NCI-H1436 (cell line): ENCODE measurements at regions not wholly inside any gene's neighbourhood (a gene's known extent, or its start where the extent isn't known, plus 50 kb on each side); places are given as distances from the start of the nearest gene placed in this dataset.
"Not testable (repeated sequence)": the region's sequence is repeated elsewhere in the genome, so short reads cannot be mapped to it uniquely, and the experiment has no call there.

Experiments
- DNase-seq: peaks from one replicate; lab custom pipeline; 2025; lab: John Stamatoyannopoulos, UW

DNA sequence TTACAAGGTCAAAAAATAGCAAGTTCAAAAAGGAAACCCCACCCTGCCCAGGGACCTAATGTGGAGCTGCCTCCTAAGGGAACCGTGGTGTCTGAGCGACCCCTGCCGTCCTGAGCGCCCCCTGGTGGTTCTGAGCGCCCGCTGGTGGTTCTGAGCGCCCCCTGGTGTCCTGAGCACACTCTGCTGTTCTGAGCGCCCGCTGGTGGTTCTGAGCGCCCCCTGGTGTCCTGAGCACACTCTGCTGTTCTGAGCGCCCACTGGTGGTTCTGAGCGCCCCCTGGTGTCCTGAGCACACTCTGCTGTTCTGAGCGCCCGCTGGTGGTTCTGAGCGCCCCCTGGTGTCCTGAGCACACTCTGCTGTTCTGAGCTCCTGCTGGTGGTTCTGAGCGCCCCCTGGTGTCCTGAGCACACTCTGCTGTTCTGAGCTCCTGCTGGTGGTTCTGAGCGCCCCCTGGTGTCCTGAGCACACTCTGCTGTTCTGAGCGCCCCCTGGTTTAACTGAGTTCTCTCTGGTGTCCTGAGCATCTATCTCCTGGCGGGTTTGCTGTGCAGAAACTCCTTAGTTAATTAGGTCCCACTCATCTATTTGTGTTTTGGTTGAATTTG is 1137.5 kb downstream of the TMEM121 start:
- DNase-seq: not testable (repeated sequence)

DNA sequence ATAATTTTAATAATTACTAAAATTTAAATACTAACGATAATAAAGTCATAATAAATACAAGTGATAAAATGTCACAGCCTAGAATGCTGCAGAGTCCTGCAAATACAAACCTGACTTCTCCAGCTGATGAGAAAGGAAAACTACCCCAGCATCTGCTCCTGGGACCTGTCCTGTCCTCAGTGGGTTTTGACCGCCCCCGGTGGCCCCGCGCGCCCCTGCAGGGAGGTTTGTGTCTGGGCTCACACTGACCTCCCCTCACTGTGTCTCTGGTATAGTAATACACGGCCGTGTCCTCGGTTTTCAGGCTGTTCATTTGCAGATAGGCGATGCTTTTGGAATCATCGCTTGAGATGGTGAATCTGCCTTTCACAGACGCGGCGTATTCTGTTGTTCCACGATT is 1139.4 kb downstream of the TMEM121 start:
- no peak for DNase-seq

DNA sequence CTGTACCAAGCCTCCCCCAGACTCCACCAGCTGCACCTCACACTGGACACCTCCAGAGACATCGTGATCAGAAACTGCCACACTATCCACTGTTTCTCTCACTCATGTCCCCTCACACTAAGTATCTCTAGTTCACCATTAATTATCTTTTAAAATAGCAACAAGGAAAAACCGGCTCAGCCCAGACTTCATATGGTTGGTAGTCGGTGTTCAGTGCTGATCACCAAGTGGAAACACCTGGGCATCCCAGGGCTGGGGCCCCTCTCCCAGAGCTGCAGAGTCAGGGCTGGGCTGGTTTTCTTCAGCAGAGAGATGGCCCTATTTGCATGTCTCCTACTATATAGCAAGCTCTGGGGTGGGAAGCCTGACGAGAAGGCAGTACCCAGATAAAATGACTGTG is 1140.0 kb downstream of the TMEM121 start:
- DNase-seq: no peak

DNA sequence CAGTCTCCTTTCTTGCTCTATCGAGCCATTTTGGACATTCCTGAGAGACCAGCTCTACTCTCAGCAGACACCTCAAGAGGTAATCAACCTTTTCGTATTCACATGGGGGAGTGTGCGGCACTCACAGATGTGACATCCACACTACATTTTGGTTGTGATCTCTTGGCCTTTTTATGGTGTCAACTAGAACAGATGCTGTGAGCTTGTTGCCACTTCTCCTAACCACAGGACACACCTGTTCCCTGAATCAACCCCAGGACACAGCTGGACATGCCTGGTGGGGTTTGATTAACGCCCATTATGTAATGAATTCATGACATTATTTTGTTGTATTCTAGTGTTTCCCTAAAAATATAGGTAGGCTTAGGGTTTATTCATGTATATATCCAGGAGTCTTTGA is 1143.6 kb downstream of the TMEM121 start:
- no peak for DNase-seq

DNA sequence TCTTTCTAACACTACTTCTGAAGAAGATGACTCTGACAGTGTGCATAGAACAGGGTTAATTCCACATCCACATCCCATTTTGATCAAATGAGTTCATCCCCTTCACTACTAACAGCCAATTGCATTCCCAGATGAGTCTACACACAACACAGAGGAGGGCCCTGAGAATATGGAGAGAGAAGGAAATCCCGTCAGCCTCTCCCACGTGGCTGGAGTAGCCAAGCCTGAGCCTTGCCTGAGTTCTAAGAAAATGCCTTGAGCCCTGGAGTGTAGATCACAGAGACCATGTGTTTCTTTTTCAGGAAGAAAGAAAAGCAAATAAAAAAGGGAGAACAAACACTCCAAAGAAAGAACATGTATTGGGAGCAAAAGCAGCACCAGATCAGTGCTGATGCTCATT is 1147.7 kb downstream of the TMEM121 start:
- DNase-seq: not testable (repeated sequence)

DNA sequence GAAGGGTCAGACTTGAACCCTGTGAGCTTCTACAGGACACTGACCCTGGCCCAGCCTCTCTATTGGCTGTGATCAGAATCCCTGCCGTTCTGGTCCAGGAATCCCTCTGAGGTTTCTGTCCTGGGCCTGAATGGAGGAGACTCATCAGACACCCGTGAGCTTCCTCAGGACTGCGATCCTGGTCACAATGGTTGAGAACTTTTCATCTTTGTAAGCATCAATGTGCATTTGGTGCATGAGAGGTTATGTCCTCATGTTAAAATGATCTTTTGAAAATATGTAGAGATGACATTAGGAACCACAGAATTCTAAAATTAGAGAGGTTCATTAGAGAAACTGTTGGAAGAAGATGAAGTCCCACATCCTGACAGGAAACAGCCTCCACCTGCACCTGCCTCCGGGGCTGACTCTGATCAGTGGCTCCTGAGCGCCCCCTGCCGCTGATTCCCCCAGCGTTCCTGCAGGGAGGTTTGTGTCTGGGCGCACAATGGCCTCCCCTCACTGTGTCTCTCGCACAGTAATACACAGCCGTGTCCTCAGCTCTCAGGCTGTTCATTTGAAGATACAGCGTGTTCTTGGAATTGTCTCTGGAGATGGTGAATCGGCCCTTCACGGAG is 1148.2 kb downstream of the TMEM121 start:
- DNase-seq: not testable (repeated sequence)

DNA sequence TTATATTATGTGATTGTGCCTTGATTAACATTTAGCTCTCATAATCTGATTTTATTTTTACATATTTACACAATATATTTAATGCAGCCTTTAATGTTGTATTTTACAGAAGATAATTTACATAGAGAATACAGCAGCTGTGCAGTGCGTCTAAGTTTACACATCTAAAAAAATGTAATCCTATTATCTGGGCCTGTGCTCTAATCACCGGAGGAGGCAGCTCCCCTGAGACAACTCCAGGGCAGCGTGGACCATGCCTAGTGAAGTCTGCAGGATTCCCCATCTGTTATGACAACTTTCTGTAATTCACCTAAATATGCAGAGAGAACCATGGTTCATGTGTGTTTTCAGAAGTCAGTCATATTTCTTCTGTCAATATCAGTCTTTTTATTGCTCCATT is 1149.3 kb downstream of the TMEM121 start:
- DNase-seq: not testable (repeated sequence)

DNA sequence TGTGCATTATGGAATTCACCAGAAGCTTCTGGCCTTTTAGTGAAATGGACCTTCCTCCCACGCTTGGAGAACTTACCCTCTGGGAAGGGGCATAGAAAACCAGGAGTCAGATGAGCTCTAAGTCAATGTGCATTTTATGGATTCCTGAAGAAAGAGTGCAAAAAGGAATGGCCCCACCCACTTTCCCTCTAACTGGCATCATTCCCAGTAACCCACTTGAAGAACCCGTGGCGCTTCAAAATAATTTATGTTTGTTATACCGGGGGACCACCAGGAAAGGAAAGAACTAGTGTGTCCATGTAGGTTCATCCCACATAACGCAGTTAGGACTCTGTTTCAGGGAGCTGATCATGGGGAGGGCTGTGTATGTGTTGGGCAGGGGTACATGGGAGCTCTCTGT is 1153.4 kb downstream of the TMEM121 start:
- no peak for DNase-seq

DNA sequence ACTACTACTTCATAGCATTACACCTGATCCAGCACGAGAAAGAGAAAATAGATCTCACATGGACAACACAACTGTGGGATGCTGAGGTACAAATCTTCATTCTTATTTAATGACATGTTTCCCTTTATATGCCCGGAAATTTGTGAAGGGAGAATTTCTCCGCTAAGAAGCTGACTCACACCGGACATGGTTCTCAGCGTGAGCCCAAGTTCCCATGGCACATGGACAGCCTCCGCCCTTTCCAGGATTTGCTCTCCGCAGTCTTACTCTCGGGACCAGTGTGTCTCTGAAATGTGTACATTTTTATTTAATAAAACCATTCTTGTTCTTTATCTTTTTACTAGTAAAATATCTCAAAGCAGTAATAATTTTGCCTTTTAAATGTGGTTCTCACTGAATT is 1154.8 kb downstream of the TMEM121 start:
- DNase-seq: no peak

DNA sequence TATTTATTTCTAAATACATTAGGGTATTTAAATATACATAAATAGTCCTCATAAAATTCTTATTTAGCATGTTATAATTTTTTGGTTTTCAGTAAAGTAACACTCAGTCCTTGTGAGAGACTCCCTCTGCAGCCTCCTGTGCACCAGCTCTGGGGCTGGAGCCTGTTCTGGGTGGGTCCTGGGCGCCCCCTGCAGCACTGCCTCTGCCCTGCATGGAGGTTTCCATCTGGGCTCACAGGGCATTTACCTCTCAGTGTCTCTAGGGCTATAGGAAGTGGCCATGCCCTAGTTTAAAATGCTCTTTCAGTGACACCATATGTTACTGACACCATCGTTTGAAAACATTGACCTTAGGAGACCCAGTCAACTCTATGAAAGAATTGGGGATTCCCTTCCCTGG is 1155.2 kb downstream of the TMEM121 start:
- DNase-seq: no peak

DNA sequence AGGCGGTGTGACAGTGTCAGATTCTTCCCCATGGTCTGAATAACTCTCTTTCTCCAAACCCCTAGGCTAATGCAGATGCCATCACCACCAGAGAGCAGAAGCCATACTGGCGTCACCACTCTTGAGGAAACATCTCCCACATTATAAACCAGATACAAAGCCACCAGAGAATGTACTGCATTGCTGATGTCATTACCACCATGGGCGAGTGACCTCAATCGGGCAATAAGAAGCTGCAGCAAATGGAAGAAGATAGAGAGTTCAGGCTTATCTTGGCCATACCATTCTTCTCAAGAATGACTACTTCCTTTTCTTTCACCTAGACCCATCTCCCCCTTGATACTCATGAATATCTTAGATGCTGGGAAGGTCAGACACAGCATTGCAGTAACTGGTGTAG is 1157.2 kb downstream of the TMEM121 start:
- no peak for DNase-seq

DNA sequence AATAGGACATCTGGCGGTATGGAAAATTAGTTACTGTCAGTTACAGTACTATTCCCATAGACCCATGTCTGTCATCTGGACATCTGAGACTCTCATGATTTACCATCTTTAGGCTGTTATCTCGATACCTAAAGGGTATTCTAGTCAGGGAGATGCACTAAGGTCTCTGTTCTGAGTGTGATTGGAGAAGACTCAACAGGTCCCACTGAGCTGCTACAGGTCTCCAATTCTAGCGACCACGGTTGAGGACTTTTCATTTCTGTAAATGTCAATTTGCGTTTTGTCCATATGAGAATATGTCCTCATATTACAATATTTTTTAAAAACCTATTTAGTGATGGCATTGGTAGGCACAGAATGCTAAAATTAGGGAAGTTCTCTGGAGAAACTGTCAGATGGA is 1160.2 kb downstream of the TMEM121 start:
- no peak for DNase-seq

DNA sequence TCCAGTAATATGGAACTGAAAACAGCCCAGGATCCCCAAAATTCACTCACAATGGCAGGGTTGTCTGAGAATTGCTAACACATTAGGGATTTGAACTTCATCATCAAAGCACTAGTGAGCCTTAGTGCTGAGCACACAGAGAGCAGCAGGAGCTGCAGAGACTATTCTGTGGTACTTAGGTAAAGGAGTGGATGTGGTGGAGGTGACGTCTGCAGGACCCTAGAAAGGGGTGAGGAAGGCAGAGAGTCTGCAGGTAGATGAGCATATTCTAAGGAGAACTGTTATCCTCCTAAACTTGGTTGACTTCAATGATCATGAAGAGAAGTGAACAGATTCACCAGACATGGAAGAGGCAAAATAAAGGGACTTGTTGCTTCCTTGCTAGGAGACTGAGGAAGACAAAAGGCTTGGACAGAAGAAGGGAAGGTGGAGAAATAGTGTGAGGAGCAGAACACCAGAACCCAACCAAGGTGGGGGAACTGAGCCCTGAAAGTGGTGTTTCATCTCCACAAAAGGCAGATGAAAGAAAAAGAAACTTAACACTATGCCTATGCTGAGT is 1164.0 kb downstream of the TMEM121 start:
- no peak for DNase-seq

DNA sequence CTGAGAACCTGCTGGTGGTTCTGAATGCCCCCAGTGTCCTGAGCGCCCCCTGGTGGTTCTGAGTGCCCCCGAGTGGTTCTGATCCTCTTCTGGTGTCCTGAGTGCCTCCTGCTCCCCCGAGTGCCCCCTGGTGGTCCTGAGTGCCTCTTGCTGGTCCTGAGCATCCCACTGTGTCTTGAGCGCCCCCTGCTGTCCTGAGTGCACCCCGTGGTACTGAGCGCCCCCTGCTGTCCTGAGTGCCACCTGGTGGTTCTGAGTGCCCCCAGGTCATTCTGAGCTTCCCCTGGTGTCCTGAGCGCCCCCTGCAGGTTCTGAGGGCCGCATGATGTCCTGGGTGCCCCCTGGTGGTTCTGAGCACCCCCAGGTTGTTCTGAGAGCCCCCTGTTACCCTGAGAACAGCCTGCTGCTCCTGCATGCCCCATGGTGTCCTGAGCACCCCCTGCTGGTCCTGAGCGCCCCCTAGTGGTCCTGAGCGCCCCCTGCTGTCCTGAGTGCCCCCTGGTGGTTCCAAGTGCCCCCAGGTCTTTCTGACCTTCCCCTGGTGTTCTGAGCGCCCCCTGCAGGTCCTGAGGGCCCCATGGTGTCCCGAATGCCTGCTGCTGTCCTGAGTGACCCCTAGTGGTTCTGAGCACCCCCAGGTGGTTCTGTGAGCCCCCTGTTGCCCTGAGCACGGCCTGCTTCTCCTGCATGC is 1165.4 kb downstream of the TMEM121 start:
- DNase-seq: no peak

DNA sequence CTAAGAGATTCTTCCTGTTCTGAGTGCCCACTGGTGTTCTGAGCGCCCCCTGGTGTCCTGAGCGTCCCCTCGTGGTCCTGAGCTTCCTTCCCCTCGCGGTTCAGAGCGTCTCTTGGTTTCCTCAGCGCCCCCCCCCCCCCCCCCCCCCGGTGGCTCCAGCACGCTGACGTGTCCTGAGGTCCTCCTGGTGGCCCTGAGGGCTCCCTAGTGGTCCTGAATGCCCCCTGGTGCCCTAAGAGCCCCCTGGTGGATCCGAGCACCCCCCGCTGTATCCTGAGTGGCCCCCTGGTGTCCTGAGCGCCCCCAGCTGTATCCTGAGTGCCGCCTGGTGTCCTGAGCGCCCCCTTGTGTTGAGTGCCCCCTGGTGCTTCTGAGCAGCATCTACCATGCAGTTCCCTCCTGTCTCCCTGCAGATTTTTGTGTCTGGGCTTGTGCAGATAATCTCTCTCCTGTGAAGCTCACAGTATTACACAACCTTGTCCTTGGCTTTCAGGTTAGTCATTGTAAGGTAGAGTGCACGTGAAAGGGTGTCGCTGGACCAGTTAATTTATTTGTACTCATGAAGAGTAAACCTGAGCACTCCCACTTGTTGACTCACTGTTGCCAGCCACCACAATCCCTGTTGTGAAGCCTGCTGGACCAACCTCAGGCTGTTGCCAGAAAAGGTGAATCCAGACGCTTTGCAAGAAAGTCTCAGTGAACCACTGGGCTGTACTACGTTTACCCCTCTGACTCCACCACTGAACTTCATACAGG is 1168.4 kb downstream of the TMEM121 start:
- DNase-seq: no peak

DNA sequence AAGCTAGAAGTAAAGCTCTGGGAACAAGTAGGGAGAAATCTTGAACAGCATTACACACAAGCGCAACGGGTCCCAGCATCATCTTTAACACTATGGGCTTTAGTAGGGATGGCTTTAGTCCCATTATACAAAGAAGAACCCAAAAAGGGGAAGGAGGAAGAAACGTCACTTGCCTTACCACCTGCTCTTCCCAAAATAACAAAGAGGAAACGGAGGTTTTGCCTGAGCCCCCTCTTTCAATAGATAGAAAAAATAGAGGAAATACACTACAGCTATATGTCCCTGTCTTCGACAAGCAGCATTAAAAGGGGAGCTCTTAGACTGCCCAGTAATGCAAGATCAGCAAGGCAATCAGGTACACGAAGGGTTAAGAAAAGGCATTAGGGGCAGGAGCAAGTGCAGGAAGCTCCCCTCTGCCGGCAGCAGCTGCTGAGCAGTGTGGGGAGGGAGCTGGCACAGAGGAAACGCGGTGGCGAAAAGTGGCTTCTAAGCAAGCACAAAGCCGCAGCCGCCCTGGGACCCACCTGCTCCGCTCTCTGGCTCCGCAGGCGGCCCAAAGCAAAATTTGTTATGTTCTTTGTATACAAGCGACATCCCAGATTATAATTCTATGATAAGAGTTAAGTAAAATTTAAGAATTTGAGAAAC is 1172.4 kb downstream of the TMEM121 start:
- not testable (repeated sequence) for DNase-seq

DNA sequence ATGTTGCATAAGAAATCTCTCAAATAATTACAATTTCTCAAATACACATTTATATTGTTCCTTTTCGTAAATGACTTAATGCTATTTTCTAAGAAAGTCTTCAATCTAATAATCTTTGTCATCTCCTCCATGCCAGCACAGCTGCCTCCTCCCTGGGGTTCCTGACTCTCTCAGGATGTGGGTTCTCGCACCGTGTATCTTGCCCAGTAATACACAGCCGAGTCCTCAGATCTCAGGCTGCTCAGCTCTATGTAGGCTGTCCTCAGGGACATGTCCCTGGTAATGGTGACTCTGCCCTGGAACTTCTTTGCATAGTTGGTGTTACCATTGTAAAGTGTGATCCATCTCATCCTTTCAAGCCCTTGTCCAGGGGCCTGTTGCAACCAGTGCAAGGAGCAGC is 1177.3 kb downstream of the TMEM121 start:
- not testable (repeated sequence) for DNase-seq

DNA sequence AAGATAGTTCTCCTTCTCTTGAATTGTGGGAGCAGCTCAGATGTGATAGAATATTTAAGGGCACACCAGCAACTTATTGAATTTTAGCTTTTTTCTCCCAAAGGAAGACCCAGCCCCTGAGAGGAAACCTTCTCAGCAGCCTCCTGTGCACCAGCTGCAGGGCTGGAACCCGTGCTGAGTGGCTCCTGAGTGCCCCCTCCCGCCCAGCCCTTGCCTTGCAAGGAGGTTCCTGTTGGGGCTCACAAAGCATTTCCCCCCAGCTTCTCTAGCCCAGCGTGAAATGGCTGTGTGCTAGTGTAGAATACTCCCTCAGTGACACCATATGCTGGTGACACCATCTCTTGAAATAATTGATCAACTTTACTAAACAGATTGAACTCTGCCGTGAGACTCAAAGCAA is 1180.1 kb downstream of the TMEM121 start:
- DNase-seq: not testable (repeated sequence)

DNA sequence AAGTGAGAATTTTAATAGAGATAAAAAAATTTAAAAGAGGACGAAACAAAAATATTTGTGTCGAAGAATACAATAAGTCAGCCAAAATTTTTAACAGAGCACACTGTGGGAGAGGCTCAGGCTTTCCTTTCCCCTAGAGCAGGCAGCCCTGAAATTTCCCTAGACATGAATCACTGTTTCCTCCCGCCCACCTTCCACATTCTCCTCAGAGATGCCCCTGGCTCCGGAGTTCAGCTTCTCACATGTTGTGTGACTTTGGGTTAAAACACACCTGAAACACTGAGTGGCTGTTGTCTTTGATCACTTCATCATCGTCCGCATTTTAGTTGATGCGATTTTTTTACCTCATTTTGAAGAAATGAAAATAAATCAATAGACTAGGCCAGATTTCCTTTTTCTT is 1183.8 kb downstream of the TMEM121 start:
- DNase-seq: not testable (repeated sequence)

DNA sequence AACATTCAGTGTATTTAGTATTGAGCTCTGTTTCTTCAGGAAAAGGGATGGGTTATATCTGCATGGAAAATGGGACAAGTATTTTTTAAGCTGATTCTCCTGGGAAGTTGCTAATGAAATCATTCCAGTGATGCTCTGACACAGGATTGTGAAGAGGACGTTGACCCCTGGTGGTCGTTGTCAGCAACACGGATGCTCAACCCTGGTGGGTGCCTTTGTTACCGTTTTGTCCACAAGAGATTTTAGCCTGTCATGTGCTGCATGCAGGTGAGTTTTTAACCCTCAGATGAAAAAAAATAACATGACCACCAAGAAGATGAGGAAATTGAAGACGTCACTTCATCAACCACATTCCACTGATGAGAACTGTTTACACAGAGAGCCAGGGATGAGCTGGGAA is 1186.1 kb downstream of the TMEM121 start:
- not testable (repeated sequence) for DNase-seq

DNA sequence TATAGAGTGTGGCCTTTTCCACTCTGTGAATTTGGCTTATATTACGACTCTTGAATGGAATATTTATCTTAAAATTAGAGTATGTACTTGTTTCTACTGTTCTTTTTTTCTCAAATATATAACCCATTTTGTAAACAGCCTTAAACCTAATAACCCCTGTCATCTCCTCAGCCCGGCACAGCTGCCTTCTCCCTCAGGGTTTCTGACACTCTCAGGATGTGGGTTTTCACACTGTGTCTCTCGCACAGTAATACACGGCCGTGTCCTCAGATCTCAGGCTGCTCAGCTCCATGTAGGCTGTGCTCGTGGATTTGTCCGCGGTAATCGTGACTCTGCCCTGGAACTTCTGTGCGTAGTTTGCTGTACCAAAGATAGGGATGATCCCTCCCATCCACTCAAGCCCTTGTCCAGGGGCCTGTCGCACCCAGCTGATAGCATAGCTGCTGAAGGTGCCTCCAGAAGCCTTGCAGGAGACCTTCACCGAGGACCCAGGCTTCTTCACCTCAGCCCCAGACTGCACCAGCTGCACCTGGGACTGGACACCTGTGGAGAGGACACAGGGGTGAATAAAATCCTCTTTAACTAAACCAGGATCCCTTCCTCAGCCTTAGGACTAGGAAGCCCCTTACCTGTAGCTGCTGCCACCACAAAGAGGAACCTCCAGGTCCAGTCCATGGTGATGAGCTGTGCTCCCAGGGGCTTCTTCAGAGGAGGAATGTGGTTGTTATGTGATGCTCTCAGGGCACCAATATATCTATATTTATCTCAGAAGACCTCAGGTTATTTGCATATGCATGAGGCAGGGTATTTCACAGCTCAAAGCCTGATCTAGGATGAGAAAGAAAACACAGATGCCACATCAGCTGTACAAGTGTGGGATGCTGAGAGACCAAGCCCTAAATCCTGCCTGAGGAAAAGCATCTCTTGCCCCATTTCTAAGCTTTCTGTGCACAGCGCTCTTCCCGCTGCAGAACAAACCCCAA is 1188.4 kb downstream of the TMEM121 start:
- DNase-seq: not testable (repeated sequence)
